GM19238 (cell line): ENCODE measurements at regions not wholly inside any gene's neighbourhood (a gene's known extent, or its start where the extent isn't known, plus 50 kb on each side); places are given as distances from the start of the nearest gene placed in this dataset.
"Not testable (repeated sequence)": the region's sequence is repeated elsewhere in the genome, so short reads cannot be mapped to it uniquely, and the experiment has no call there.

ENCODE experiments used
- DNase-seq: peaks from one replicate; pipeline ENCODE4 v3.0.0; 2011; ENCODE audit warnings: low spot score; ENCODE audit not compliant: insufficient read length

GRCh38 chr16:26970292-26970691, 96.4 kb upstream of the C16orf82 start:
- no peak for DNase-seq

- DNase-seq, result no peak
Measured at GRCh38 chr16:26976873-26977272, 89.9 kb upstream of the C16orf82 start.

DNA sequence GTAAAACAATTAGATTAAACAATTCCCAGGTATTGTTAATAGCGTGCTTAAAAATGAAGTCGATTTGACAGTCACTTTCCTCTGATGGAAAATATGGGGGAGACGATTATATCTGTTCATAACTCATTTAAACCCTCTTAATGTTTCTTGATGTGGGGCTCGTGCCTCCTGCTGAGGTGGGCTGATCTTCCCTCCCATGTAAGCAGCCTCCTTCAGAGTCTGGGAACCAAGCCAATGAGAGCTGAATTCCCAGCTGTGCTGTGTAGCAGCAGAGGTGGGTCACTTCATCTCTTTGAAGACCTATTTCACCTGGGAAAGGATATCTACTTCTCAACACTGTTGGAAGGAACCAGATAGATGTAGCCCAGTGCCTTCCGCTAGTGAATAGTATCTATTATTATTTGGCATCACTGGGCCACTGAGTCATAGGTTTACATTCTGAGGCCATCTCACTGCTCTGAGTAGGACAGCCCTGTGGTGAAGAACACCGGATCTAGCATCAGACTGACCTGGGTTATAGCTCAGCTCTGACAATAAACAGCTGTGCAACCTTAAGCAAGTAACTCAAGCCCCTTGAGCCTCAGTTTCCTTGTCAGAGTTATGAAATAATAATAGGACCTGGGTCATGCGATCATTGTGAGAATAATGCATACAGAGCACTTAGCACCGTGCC, 85.3 kb upstream of the C16orf82 start:
- no peak for DNase-seq

DNA sequence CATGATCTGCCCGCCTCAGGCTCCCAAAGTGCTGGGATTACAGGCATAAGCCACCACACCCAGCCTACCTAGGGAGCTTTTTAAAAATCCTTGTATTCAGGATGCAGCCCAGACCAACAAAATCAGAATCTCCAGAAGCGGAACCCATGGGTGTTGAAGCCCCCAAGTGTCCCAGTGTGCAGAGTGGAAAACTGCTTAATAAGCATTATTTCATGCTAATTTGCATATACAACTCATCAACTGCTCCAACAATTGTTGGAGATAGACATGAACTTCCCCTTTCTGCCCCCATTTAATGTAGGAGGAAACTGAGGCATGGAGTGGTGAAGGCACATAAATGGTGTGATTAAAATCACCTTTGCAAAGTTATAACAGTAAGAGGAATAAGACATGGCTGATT, 84.3 kb upstream of the C16orf82 start:
- DNase-seq, result no peak

GRCh38 chr16:26983426-26983825, 83.3 kb upstream of the C16orf82 start:
- no peak for DNase-seq

- no peak for DNase-seq
Measured at GRCh38 chr16:26985100-26986065, 81.3 kb upstream of the C16orf82 start.

- DNase-seq, result no peak
Measured at GRCh38 chr16:26987597-26988010, 79.1 kb upstream of the C16orf82 start.

DNA sequence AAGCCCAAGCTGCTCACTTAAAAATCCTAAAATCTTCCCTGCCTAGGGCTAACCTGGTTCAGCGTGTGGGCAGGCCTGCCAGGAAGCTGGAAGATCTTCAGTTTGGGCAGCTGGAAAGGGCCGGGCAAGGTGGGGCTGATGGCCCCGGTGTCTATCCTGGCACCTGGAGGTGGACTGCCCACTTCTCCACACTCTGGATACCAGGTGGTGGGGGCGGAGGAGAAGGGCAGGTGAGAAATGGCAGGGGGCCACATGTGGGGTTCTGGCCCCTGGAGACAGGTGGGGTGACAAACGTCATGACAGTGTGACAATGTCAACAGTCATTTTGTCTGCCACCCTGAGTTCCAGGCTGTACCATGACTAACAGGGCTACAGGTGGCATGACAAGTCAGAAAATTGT, 78.5 kb upstream of the C16orf82 start:
- no peak for DNase-seq

DNA sequence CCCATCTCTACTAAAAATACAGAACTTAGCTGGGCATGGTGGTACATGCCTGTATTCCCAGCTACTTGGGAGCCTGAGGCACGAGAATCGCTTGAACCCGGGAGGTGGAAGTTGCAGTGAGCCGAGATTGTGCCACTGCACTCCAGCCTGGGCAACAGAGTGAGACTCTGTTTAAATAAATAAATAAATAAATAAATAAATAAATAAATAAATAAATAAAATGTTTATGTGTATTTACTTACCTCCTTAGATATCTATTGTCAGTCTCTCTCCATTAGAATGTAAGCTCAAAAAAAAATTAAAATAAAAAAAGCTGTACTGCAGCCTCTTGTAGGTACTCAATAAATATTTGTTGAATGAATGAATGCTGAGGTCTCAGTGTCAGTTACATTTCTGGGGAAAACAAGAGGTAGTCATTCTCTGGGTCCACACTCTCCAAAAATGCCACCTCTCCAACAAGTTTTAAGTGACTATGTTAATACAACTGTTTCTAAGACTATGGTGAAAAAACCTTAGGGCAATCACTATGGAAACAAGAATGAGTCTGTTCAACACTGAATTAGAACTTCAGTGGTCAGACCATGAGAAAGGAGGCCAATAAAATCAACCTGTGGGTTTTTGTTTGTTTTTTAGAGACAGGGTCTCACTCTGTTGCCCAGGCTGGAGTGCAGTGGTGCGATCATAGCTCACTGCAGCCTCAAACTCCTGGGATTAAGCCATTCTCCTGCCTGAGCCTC, 76.2 kb upstream of the C16orf82 start:
- not testable (repeated sequence) for DNase-seq

- no peak for DNase-seq
Measured at GRCh38 chr16:26992666-26993349, 73.9 kb upstream of the C16orf82 start.

GRCh38 chr16:26993511-26993910, 73.2 kb upstream of the C16orf82 start:
- DNase-seq, result no peak

GRCh38 chr16:26993963-26994362, 72.8 kb upstream of the C16orf82 start:
- DNase-seq, result no peak

DNA sequence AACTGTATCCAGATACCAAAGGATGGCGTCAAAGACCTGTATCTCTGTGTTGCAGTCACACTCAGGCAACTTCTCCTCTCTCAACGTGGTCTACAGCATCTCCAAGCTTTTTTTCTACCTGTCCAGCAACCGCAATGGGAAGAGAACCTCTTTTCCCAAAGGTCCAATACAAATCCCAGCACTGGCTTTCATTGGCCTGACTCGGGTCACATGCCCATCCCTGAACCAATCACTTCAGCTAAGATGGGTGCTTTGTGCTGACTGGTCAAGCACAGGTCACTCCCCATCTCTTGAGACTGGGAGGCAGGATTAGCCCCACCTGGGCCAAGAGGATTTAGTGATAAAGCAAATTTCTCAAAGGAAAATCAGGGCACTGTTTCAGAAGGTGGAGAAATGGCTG, 71.2 kb upstream of the C16orf82 start:
- DNase-seq, result no peak

DNA sequence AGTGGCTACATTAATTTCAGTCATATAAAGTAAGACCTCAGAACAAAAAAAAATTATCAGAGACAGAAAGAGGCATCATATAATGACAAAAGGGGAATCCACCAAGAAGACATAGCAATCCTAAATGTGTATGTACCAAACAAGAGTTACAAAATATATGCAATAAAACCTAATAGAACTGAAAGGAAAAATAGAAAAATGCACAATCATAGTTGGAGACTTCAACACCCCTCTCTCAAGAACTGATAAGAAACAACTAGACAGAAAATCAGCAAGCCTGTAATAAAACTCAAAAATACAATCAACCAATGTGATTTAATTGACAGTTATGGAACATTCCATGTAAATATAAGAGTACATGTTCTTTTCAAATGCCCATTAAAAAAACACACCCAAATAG, 61.3 kb upstream of the C16orf82 start:
- no peak for DNase-seq
